Coronary artery (tissue), 2 donors: ENCODE measurements at regions not wholly inside any gene's neighbourhood (a gene's known extent, or its start where the extent isn't known, plus 50 kb on each side); places are given as distances from the start of the nearest gene placed in this dataset.
A peak's percentile ranks its signal among the peaks of the same experiment; 100 is the strongest.
"Not testable (repeated sequence)": the region's sequence is repeated elsewhere in the genome, so short reads cannot be mapped to it uniquely, and the experiment has no call there.

Experiments used
- DNase-seq: peaks from one replicate; pipeline ENCODE4 v3.0.0-alpha.2; 2017; ENCODE audit warnings: low spot score
- H3K27ac ChIP-seq, 2 donors: fragments of 200-600 bp; sonication (generic); one replicate each; pipeline ENCODE4 v1.5.1; 2016 to 2019
- H3K4me3 ChIP-seq: fragments of 200-600 bp; sonication (generic); 2 replicates; pipeline ENCODE4 v1.5.1; 2016; ENCODE audit warnings: mild to moderate bottlenecking, moderate library complexity
- TF ChIP-seq, protein P1 (sequence below): fragments of 200-600 bp; sonication (generic); IDR thresholded peaks from one replicate; pipeline ENCODE4 v1.5.1; 2019; ENCODE audit warnings: antibody characterized with exemption

DNA sequence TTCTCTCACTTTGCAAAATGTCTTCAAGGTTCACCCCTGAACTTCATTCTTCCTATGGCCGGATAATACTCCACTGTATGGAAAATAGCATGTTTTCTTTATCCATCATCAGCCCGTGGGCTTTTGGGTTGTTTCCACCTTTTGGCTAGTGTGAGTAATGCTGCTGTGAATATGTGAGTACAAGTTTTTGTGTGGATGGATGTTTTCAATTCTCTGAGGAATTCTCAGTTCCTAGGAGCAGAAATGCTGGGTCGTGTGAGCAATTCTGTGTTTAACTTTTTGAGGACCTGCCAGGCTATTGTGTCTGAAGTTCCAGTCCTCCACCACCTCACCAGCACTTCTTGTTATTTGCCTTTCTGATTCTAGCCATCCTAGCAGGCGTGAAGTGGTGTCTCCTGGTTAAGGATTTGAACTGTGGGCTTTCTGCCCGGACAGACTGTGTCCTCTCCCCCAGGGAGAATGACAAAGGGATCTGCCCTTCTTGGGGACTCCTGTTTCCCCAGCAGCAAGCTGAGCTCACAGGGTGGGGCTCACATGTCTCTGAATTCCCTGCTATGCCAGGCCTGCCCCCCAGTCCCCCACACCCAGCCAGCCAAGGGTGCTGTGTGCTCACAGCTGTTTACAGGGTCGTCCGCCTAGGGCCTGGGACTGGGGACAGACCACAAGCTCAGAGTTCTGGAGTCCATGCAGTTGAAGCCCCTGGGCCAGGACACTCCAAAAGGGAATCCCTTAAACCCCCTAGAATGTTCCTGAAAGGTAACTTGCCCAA, 92.2 kb upstream of the CIBAR2 start:
- Histone ChIP-seq H3K27ac (peak overlapping the region; percentile 50 to 80), H3K4me3 (no peak overlapping the region)
- TF ChIP-seq, protein P1, sequence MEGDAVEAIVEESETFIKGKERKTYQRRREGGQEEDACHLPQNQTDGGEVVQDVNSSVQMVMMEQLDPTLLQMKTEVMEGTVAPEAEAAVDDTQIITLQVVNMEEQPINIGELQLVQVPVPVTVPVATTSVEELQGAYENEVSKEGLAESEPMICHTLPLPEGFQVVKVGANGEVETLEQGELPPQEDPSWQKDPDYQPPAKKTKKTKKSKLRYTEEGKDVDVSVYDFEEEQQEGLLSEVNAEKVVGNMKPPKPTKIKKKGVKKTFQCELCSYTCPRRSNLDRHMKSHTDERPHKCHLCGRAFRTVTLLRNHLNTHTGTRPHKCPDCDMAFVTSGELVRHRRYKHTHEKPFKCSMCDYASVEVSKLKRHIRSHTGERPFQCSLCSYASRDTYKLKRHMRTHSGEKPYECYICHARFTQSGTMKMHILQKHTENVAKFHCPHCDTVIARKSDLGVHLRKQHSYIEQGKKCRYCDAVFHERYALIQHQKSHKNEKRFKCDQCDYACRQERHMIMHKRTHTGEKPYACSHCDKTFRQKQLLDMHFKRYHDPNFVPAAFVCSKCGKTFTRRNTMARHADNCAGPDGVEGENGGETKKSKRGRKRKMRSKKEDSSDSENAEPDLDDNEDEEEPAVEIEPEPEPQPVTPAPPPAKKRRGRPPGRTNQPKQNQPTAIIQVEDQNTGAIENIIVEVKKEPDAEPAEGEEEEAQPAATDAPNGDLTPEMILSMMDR = no peak
- DNase-seq = no peak

DNA sequence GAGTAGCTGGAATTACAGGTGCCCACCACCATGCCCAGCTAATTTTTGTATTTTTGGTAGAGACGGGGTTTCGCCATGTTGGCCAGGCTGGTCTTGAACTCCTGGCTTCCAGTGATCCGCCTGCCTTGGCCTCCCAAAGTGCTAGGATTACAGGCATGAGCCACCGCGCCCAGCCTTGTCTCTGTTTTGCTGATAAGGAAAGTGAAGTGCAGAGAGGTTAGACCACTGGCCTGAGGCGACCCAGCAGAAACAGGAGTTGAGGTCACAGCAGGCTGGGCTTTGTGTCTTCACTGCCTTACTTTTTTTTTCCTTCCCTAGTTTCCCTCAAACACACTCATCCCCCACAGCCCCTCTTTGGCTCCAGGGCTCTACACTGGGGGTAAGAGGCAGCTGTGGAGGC, 93.0 kb upstream of the CIBAR2 start:
- H3K27ac ChIP-seq = peak overlapping the region; percentile 47 to 71
- DNase-seq, H3K4me3 ChIP-seq: not testable (repeated sequence)

DNA sequence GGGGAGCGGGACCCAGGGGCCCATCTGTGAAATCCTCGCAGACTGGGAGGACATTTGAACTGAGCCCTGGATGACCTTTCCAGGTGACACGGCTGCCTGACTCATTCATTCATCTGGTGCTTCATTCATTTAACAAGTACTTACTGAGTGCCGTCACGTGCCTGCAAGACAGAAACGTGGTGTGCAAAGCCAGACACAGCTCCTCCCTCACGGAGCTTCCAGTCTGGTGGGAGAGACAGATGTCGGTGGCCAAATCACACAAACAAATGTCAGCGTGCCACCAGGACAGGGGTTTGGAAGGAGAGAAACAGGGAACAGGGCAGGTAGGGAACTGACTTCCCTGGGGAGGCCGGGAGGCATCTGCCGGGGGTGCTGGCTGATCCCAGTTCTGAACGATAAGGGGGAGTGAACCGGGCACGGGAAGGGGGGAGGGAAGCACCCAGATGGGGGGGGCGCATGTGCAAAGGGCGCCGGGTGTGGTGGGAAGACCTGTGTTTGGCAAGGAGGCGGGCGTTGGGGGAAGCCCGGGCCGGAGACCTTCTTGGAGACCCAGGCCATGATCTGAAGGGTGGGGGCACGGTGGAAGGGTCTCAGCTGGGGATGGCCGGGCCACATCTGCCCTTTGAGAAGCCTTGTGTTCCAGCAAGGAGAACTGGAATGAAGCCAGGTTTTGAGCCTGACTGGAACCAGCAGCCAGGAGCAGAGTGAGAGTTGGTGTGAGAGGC, 93.6 kb upstream of the CIBAR2 start:
- TF ChIP-seq, protein P1 = no peak
- Histone ChIP-seq H3K4me3 (peak overlapping the region; percentile 53), H3K27ac (peak overlapping the region; percentile 47 to 71)
- DNase-seq = no peak

DNA sequence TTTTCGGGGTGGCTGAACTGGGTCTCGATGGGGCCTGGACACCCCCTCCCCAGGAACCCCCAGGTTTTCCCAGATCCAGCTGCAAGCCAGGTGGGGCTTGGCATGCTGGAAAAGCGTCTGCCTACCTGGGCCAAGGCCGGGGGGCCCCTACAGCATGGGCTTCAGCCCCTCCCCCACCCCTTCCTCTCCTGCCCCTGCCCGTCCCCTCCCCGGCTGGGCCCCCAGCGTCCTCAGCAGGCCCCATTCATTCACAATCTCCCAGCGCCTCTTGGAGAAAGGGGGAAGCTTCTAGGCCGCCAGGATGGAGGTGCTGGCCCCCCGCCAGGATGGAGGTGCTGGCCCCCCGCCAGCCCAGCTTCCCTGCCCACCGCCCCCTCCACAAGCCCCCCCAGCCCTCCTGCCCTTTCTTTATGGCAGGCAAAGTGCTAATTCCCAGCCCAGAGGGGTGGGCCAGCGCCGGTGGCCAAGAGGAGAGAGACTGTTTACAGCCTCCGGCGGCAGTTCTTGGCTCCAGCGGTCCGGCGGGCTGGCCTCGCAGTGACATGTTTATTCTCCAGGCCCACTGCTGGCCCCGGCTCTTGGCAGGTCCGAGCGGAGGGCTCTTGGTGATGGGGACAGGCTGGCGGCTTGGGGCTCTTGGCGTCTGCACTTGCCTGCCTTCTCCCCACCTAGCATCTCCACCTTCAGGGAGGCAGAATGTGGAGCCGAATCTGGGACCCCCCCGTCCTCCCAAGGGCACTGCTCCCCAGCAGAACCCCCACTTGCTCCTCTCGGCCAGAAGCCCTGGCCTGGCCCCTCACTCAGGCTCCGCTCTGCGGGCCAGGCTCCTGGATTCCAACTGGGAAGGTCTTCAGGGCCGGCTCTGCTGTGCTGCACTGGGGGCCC, 94.4 kb upstream of the CIBAR2 start:
- TF ChIP-seq, protein P1 = no peak
- peak overlapping the region; percentile 47 to 71 for H3K27ac ChIP-seq

DNA sequence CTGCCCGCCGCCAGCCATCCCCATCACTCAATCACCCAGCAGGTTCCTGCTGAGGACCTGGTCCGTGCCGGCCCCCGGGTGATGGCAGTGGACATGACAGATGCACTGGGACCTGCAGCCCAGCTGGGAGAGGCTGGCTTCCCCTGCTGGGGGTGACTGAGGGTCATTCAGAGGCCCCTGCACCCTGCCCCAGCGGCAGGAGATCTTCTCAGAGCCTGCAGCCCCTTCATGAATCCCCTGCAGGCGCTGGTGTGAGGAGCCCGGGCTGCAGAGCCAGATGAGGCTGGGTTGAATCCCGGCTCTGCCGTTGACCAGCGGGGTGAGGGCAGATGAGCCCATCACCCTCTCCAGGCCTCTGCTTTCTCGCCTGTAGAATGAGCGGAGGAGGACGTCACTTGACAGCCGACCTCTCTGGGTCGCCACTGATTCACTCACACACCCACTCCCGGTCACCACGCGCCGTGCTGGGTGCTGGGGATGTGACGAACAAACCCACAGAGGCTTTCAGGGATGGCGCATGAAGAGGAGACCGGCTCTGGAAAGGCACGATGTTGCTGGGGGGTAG, 95.2 kb upstream of the CIBAR2 start:
- H3K4me3 ChIP-seq = peak overlapping the region; percentile 53
- TF ChIP-seq, protein P1 = no peak
- DNase-seq = no peak
- peak overlapping the region; percentile 47 to 71 for H3K27ac ChIP-seq

More for the DNA sequence above, 94.4 kb upstream of the CIBAR2 start:
- H3K4me3 ChIP-seq = peak overlapping the region; percentile 53
- no peak for DNase-seq

DNA sequence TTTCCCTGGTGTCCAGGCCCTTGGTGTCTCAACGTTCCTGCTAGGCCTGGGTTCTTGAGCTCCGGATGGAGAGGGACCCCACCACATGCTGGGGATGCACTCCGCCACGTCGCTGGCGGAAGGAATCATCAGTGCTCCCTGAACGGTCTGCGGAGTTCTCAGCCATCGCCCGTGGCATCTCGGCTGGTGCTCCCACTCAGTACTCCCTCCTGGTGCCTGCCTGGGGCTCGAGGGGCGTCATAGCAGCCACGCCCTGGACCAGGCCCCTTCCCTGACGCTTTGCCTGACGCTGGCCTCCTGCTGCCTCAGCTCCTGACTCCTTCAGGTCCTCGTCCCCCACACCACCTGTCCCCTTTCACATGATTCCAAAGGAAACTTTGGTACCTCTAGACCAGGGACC, 95.9 kb upstream of the CIBAR2 start:
- Histone ChIP-seq H3K4me3 (no peak overlapping the region), H3K27ac (no peak overlapping the region)
- TF ChIP-seq, protein P1 = no peak
- no peak for DNase-seq
